T-helper 17 cell (primary cell): ENCODE measurements at regions not wholly inside any gene's neighbourhood (a gene's known extent, or its start where the extent isn't known, plus 50 kb on each side); places are given as distances from the start of the nearest gene placed in this dataset.

Experiments
- ATAC-seq: fragments of 150-1000 bp; cut with Tn5 transposase; 2 replicates; pipeline ENCODE4 v1.10.0; 2021; ENCODE audit warnings: mild to moderate bottlenecking, moderate library complexity
- DNase-seq, 3 donors: peaks; one replicate each; pipeline versions ENCODE4 v3.0.0 to v3.0.0-alpha.2; 2020 to 2021
- H3K9me3 ChIP-seq: one replicate; pipeline ENCODE4 v1.7.0; 2013; ENCODE audit warnings: low read length, mild to moderate bottlenecking; ENCODE audit not compliant: control insufficient read depth, poor library complexity, severe bottlenecking
- H3K27ac Mint-ChIP-seq: one replicate; pipeline ENCODE4 v1.8.0; 2022; ENCODE audit warnings: mild to moderate bottlenecking, moderate library complexity, mixed read lengths
- H3K27me3 Mint-ChIP-seq: one replicate; pipeline ENCODE4 v1.8.0; 2022; ENCODE audit warnings: mixed read lengths
- H3K36me3 Mint-ChIP-seq: one replicate; pipeline ENCODE4 v1.8.0; 2022; ENCODE audit warnings: low read depth, mixed read lengths
- H3K4me1 Mint-ChIP-seq: one replicate; pipeline ENCODE4 v1.8.0; 2022; ENCODE audit warnings: mild to moderate bottlenecking, mixed read lengths
- H3K4me3 Mint-ChIP-seq: one replicate; pipeline ENCODE4 v1.8.0; 2022; ENCODE audit warnings: mild to moderate bottlenecking, moderate library complexity, mixed read lengths

GRCh38 chr1:227445092-227445674 is 118.2 kb upstream of the ZNF678 start:
- H3K27ac Mint-ChIP-seq, result no peak overlapping the region
- H3K9me3 ChIP-seq, result no peaks in the 10 kb centered on the region
- H3K4me1 Mint-ChIP-seq, result peaks cover 2% of the 10 kb centered on the region
- ATAC-seq (no peak), DNase-seq (no peak)
- H3K36me3 Mint-ChIP-seq, result peaks cover 3% of the 10 kb centered on the region
- no peak overlapping the region for H3K4me3 Mint-ChIP-seq
- peaks cover 60% of the 10 kb centered on the region for H3K27me3 Mint-ChIP-seq

GRCh38 chr1:227440182-227440581 is 121.9 kb upstream of the CDC42BPA start:
- Mint-ChIP-seq H3K4me3 (no peak overlapping the region), H3K27ac (no peak overlapping the region), H3K27me3 (peaks cover 60% of the 10 kb centered on the region), H3K36me3 (peaks cover 2% of the 10 kb centered on the region), H3K4me1 (peaks cover 5% of the 10 kb centered on the region)
- ATAC-seq, result no peak
- H3K9me3 ChIP-seq, result no peaks in the 10 kb centered on the region
- DNase-seq, result no peak

- no peak for DNase-seq
- H3K27ac Mint-ChIP-seq, result no peak overlapping the region
- peaks cover 2% of the 10 kb centered on the region for H3K36me3 Mint-ChIP-seq
- no peak overlapping the region for H3K4me3 Mint-ChIP-seq
- H3K27me3 Mint-ChIP-seq, result peaks cover 66% of the 10 kb centered on the region
- no peak for ATAC-seq
- H3K9me3 ChIP-seq, result no peaks in the 10 kb centered on the region
- H3K4me1 Mint-ChIP-seq, result peaks cover 7% of the 10 kb centered on the region
These were observed 119.3 kb upstream of the CDC42BPA start for GRCh38 chr1:227437495-227438008.

GRCh38 chr1:227434808-227435444 is 116.6 kb upstream of the CDC42BPA start:
- DNase-seq, result no peak
- Mint-ChIP-seq H3K4me3 (no peak overlapping the region), H3K36me3 (peaks cover 2% of the 10 kb centered on the region), H3K27me3 (peaks cover 60% of the 10 kb centered on the region), H3K27ac (no peak overlapping the region), H3K4me1 (peaks cover 7% of the 10 kb centered on the region)
- no peak for ATAC-seq
- no peaks in the 10 kb centered on the region for H3K9me3 ChIP-seq

GRCh38 chr1:227433663-227434341 is 115.5 kb upstream of the CDC42BPA start:
- H3K4me1 Mint-ChIP-seq, result peaks cover 7% of the 10 kb centered on the region
- H3K27me3 Mint-ChIP-seq, result peaks cover 59% of the 10 kb centered on the region
- no peak overlapping the region for H3K27ac Mint-ChIP-seq
- peaks cover 4% of the 10 kb centered on the region for H3K36me3 Mint-ChIP-seq
- DNase-seq (no peak), ATAC-seq (no peak)
- H3K9me3 ChIP-seq, result no peaks in the 10 kb centered on the region
- no peak overlapping the region for H3K4me3 Mint-ChIP-seq

- Mint-ChIP-seq H3K36me3 (peaks cover 4% of the 10 kb centered on the region), H3K27me3 (peaks cover 55% of the 10 kb centered on the region), H3K4me1 (peaks cover 7% of the 10 kb centered on the region), H3K27ac (no peak overlapping the region), H3K4me3 (no peak overlapping the region)
- H3K9me3 ChIP-seq, result no peaks in the 10 kb centered on the region
- no peak for DNase-seq
- no peak for ATAC-seq
These were observed 114.7 kb upstream of the CDC42BPA start for GRCh38 chr1:227432981-227433380.

GRCh38 chr1:227432181-227432535 is 113.9 kb upstream of the CDC42BPA start:
- Mint-ChIP-seq H3K36me3 (peaks cover 4% of the 10 kb centered on the region), H3K27me3 (peaks cover 51% of the 10 kb centered on the region), H3K4me3 (no peak overlapping the region), H3K27ac (no peak overlapping the region), H3K4me1 (peaks cover 7% of the 10 kb centered on the region)
- DNase-seq (no peak), ATAC-seq (no peak)
- H3K9me3 ChIP-seq, result no peaks in the 10 kb centered on the region

GRCh38 chr1:227429447-227430359 is 111.4 kb upstream of the CDC42BPA start:
- Mint-ChIP-seq H3K27me3 (peaks cover 43% of the 10 kb centered on the region), H3K27ac (no peak overlapping the region), H3K4me3 (no peak overlapping the region), H3K4me1 (peaks cover 3% of the 10 kb centered on the region), H3K36me3 (peaks cover 4% of the 10 kb centered on the region)
- no peaks in the 10 kb centered on the region for H3K9me3 ChIP-seq
- no peak for DNase-seq
- no peak for ATAC-seq

GRCh38 chr1:227428803-227429202 is 110.5 kb upstream of the CDC42BPA start:
- Mint-ChIP-seq H3K4me3 (no peak overlapping the region), H3K36me3 (peaks cover 4% of the 10 kb centered on the region), H3K4me1 (no peaks in the 10 kb centered on the region), H3K27me3 (peaks cover 43% of the 10 kb centered on the region), H3K27ac (no peak overlapping the region)
- DNase-seq, result no peak
- no peaks in the 10 kb centered on the region for H3K9me3 ChIP-seq
- ATAC-seq, result no peak

- no peaks in the 10 kb centered on the region for H3K9me3 ChIP-seq
- ATAC-seq (no peak), DNase-seq (no peak)
- H3K27me3 Mint-ChIP-seq, result peaks cover 46% of the 10 kb centered on the region
- H3K4me1 Mint-ChIP-seq, result no peaks in the 10 kb centered on the region
- no peak overlapping the region for H3K4me3 Mint-ChIP-seq
- no peak overlapping the region for H3K27ac Mint-ChIP-seq
- peaks cover 7% of the 10 kb centered on the region for H3K36me3 Mint-ChIP-seq
These were observed 109.1 kb upstream of the CDC42BPA start for GRCh38 chr1:227427411-227427810.

GRCh38 chr1:227424953-227425352 is 106.7 kb upstream of the CDC42BPA start:
- H3K4me1 Mint-ChIP-seq, result no peaks in the 10 kb centered on the region
- H3K36me3 Mint-ChIP-seq, result peaks cover 9% of the 10 kb centered on the region
- no peak overlapping the region for H3K27ac Mint-ChIP-seq
- DNase-seq (no peak), ATAC-seq (no peak)
- no peaks in the 10 kb centered on the region for H3K9me3 ChIP-seq
- H3K4me3 Mint-ChIP-seq, result no peak overlapping the region
- peaks cover 54% of the 10 kb centered on the region for H3K27me3 Mint-ChIP-seq

GRCh38 chr1:227424159-227424680 is 105.9 kb upstream of the CDC42BPA start:
- no peak for ATAC-seq

GRCh38 chr1:227422581-227422980 is 104.3 kb upstream of the CDC42BPA start:
- no peaks in the 10 kb centered on the region for H3K9me3 ChIP-seq
- no peak overlapping the region for H3K4me3 Mint-ChIP-seq
- H3K36me3 Mint-ChIP-seq, result peaks cover 7% of the 10 kb centered on the region
- ATAC-seq (no peak), DNase-seq (no peak)
- no peak overlapping the region for H3K27ac Mint-ChIP-seq
- H3K4me1 Mint-ChIP-seq, result no peaks in the 10 kb centered on the region
- peaks cover 59% of the 10 kb centered on the region for H3K27me3 Mint-ChIP-seq

More at GRCh38 chr1:227424159-227424680, 105.9 kb upstream of the CDC42BPA start:
- Mint-ChIP-seq H3K4me1 (no peaks in the 10 kb centered on the region), H3K4me3 (no peak overlapping the region), H3K27ac (no peak overlapping the region), H3K36me3 (peaks cover 7% of the 10 kb centered on the region), H3K27me3 (peaks cover 55% of the 10 kb centered on the region)
- no peaks in the 10 kb centered on the region for H3K9me3 ChIP-seq
- no peak for DNase-seq
